ENCODE measurements at regions not wholly inside any gene's neighbourhood (a gene's known extent, or its start where the extent isn't known, plus 50 kb on each side); places are given as distances from the start of the nearest gene placed in this dataset.
A peak's percentile ranks its signal among the peaks of the same experiment; 100 is the strongest.

GRCh38 chr6:92779746-92780145, 639.6 kb downstream of the EPHA7 start:
- TF ChIP-seq, protein P1, sequence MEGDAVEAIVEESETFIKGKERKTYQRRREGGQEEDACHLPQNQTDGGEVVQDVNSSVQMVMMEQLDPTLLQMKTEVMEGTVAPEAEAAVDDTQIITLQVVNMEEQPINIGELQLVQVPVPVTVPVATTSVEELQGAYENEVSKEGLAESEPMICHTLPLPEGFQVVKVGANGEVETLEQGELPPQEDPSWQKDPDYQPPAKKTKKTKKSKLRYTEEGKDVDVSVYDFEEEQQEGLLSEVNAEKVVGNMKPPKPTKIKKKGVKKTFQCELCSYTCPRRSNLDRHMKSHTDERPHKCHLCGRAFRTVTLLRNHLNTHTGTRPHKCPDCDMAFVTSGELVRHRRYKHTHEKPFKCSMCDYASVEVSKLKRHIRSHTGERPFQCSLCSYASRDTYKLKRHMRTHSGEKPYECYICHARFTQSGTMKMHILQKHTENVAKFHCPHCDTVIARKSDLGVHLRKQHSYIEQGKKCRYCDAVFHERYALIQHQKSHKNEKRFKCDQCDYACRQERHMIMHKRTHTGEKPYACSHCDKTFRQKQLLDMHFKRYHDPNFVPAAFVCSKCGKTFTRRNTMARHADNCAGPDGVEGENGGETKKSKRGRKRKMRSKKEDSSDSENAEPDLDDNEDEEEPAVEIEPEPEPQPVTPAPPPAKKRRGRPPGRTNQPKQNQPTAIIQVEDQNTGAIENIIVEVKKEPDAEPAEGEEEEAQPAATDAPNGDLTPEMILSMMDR (conservative IDR thresholded peaks at IDR 0.05; ENCODE audit: low read depth, low read length): no peak
- TF ChIP-seq EZH2 (IDR thresholded peaks at IDR 0.05; ENCODE audit: borderline replicate concordance, low read depth, low read length, poor library complexity, severe bottlenecking): no peak
- intact Hi-C loops (cut with micrococcal nuclease; ENCODE audit: unreplicated experiment): loop anchor here (5.0 to 10.0 kb wide), 3 partner anchors 385 to 1835 kb away; no protein-coding TSS in a partner anchor
- Histone ChIP-seq H3K4me1 (ENCODE audit: insufficient read depth, low read length, poor library complexity, severe bottlenecking) (peaks cover 13% of the 10 kb centered on the region), H3K27me3 (replicated peaks; ENCODE audit: insufficient read depth, low read depth, low read length, poor library complexity) (no peaks in the 10 kb centered on the region), H3K4me3 (ENCODE audit: low read depth, low read length, poor library complexity, severe bottlenecking) (no peak overlapping the region), H3K27ac (ENCODE audit: low read depth, low read length, poor library complexity, severe bottlenecking) (no peak overlapping the region), H3K9me3 (ENCODE audit: low read depth, low read length, poor library complexity, severe bottlenecking) (no peaks in the 10 kb centered on the region), H3K36me3 (ENCODE audit: insufficient read depth, low read length, poor library complexity, severe bottlenecking) (no peaks in the 10 kb centered on the region)
- BruUV-seq (replicated peaks): no TSS peak
- ChIA-PET POLR2A (ENCODE audit: low non-redundant PET) (no interaction called here), CTCF (interaction anchor here (0.6 to 0.7 kb wide), 2 partner anchors 238 to 640 kb away, joined by 6 to 8 read pairs; no protein-coding TSS in a partner anchor)
- DNase-seq (ENCODE audit: low spot score): peak; percentile 69

GRCh38 chr6:92777146-92777740, 642.1 kb downstream of the EPHA7 start:
- peak; percentile 50 for DNase-seq (ENCODE audit: low spot score)
- intact Hi-C loops (cut with micrococcal nuclease; ENCODE audit: unreplicated experiment): loop anchor here (5.0 to 10.0 kb wide), 3 partner anchors 382 to 1832 kb away; no protein-coding TSS in a partner anchor
- Histone ChIP-seq H3K4me1 (ENCODE audit: insufficient read depth, low read length, poor library complexity, severe bottlenecking) (peaks cover 13% of the 10 kb centered on the region), H3K27ac (ENCODE audit: low read depth, low read length, poor library complexity, severe bottlenecking) (no peak overlapping the region), H3K36me3 (ENCODE audit: insufficient read depth, low read length, poor library complexity, severe bottlenecking) (no peaks in the 10 kb centered on the region), H3K9me3 (ENCODE audit: low read depth, low read length, poor library complexity, severe bottlenecking) (no peaks in the 10 kb centered on the region), H3K27me3 (replicated peaks; ENCODE audit: insufficient read depth, low read depth, low read length, poor library complexity) (no peaks in the 10 kb centered on the region), H3K4me3 (ENCODE audit: low read depth, low read length, poor library complexity, severe bottlenecking) (no peak overlapping the region)
- POLR2A ChIA-PET (ENCODE audit: low non-redundant PET): no interaction called here
- CTCF ChIA-PET: interaction anchor here (0.6 kb wide), 1 partner anchor 493 kb away, joined by 3 read pairs; no protein-coding TSS in a partner anchor
- no TSS peak for BruUV-seq (replicated peaks)
- TF ChIP-seq EZH2 (IDR thresholded peaks at IDR 0.05; ENCODE audit: borderline replicate concordance, low read depth, low read length, poor library complexity, severe bottlenecking): no peak
- TF ChIP-seq, protein P1 (conservative IDR thresholded peaks at IDR 0.05; ENCODE audit: low read depth, low read length): peak; percentile 66

DNA sequence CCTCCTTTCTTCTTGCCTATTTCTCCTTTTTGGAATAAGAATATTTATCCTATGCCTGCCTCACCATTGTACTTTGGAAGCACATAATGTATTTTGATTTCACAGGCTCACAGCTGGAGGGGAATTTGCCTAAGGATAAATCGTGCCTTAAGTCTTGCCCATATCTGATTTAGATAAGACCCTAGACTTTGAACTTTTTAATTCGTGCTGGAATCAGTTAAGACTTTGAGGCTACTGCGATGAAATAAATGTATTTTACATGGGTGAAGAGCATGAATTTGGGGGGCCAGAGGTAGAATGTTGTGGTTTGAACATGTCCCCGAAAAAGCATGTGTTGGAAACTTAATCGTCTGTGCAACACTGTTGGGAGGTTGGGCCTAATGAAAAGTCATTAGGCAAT, 648.8 kb downstream of the EPHA7 start:
- Histone ChIP-seq H3K9me3 (ENCODE audit: low read depth, low read length, poor library complexity, severe bottlenecking) (no peaks in the 10 kb centered on the region), H3K4me1 (ENCODE audit: insufficient read depth, low read length, poor library complexity, severe bottlenecking) (no peaks in the 10 kb centered on the region), H3K27me3 (replicated peaks; ENCODE audit: insufficient read depth, low read depth, low read length, poor library complexity) (no peaks in the 10 kb centered on the region), H3K4me3 (ENCODE audit: low read depth, low read length, poor library complexity, severe bottlenecking) (no peak overlapping the region), H3K27ac (ENCODE audit: low read depth, low read length, poor library complexity, severe bottlenecking) (no peak overlapping the region), H3K36me3 (ENCODE audit: insufficient read depth, low read length, poor library complexity, severe bottlenecking) (no peaks in the 10 kb centered on the region)
- ChIA-PET POLR2A (ENCODE audit: low non-redundant PET) (no interaction called here), CTCF (no interaction called here)
- BruUV-seq (replicated peaks): no TSS peak
- intact Hi-C loops (cut with micrococcal nuclease; ENCODE audit: unreplicated experiment): loop anchor here (10.0 kb wide), 2 partner anchors 376 to 1826 kb away; no protein-coding TSS in a partner anchor
- DNase-seq (ENCODE audit: low spot score): no peak
- no peak for TF ChIP-seq EZH2 (IDR thresholded peaks at IDR 0.05; ENCODE audit: borderline replicate concordance, low read depth, low read length, poor library complexity, severe bottlenecking)
- TF ChIP-seq, protein P1 (conservative IDR thresholded peaks at IDR 0.05; ENCODE audit: low read depth, low read length): no peak

Data from A673 (cell line).